Mucosa of gallbladder (tissue), 1 donor: ENCODE measurements at regions not wholly inside any gene's neighbourhood (a gene's known extent, or its start where the extent isn't known, plus 50 kb on each side); places are given as distances from the start of the nearest gene placed in this dataset.
"Not testable (repeated sequence)": the region's sequence is repeated elsewhere in the genome, so short reads cannot be mapped to it uniquely, and the experiment has no call there.

Experiments
- DNase-seq: peaks from one replicate; pipeline ENCODE4 v3.0.0-alpha.2; 2020; ENCODE audit warnings: low spot score
- donor health status: DM: no; HTN: no; CAD: no.

DNA sequence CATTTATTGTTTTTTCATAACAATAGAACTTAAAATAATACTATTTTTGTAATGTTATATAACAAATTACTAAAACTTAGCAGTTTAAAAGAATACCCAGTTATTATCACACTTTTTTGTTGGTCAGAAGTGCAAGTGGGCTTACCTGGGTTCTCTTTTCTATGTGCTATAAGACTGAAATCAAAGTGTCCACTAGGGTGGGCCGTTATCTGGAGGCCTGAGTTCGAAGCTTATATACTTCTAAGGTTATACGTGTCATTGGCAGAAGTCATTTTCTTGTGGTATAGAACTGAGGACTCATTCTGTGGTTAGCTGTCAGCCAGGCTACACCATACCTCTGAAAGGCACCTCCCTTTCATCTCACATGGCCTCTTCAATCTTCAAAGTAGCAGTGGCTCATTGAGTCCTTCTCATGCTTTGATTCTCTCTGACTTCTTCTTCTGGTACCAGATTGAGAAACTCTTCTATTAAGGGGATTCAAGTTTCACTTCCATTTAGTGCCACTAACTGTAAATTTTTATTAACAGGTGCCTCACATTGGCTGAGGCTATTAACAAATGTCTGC, 414.3 kb downstream of the AMY1C start:
- DNase-seq: no peak

DNA sequence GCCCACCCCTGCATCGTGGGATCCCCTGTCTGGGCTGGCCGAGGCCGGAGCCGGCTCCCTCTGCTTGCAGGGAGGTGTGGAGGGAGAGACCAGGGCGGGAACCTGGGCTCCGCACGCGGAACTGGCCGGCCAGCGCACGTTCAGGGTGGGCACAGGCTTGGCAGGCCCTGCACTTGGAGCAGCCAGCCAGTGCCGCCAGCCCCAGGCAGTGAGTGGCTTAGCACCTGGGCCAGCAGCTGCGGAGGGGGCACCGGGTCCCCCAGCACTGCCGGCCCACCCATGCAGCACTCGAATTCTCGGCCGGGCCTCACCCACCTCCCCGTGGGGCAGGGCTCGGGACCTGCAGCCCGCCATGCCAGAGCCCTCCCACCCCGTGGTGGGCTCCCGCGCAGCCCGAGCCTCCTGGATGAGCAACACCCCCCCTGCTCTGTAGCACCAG, 422.6 kb downstream of the AMY1C start:
- DNase-seq: no peak

DNA sequence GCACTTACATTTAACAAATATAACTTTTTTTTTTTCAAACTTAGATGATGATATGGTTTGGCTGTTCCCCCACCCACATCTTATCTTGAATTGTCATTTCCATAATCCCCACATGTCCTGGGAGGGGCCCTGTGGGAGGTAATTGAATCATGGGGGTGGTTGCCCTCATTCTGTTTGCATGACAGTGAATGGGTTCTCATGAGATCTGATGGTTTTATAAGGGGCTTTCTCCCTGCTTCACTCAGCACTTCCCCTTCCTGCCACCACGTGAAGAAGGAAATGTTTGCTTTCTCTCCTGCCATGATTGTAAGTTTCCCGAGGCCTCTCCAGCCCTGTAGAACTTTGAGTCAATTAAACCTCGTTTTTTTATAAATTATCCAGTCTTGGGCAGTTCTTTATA, 432.6 kb downstream of the AMY1C start:
- no peak for DNase-seq

DNA sequence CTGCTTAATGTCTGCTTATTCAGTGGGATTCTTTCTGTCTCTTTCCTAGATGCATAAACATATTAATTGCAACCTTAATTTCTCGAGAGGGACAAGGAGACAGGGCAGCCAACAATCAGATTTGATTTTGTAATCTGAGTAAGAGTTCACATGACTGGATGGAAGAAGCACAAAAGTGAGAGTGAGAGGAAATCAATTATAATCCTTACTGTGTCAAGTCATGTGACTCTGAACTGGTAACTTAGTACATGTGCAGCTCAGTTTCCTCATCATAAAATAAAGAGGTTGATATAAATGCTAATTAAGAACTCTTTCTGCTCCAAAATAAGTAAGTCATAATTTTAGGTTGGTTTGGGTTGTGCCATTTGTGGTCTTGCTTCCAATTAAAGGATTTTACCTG, 439.5 kb downstream of the AMY1C start:
- no peak for DNase-seq

DNA sequence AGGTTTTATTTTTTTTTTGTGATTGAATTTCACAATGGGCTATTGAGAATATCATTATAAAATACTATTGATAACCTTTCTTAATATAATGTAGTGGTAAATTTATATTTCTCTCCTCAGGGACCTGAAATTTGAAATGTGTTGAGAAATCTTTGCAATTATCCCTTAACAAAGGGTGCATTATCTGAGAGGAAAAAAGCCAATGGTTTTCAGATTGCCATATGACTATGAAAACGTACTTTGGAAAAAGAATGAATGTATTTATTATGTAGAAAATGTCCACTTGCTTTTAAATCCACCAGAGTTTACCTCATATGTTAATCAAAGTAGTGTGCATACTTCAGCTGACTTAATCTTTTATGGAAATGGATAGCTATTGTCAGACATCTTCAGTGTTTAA, 441.1 kb downstream of the AMY1C start:
- no peak for DNase-seq

DNA sequence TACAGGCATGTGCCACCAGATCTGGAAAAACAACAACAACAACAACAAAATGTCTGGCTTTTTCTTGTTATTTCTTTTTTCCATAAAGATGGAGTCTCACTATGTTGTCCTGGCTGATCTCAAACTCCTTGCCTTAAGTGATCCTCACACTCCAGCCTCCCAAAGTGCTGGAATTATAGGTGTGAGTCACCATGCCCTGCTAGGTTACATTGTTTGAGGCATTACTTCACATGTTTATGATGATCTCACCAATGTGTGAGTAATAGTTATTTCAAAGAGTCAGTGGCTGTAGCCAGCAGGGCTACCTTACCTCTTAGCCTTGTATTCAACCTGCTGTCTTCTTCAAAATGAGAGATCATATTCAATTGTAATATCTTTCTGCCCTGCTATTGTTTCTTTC, 445.7 kb downstream of the AMY1C start:
- no peak for DNase-seq

DNA sequence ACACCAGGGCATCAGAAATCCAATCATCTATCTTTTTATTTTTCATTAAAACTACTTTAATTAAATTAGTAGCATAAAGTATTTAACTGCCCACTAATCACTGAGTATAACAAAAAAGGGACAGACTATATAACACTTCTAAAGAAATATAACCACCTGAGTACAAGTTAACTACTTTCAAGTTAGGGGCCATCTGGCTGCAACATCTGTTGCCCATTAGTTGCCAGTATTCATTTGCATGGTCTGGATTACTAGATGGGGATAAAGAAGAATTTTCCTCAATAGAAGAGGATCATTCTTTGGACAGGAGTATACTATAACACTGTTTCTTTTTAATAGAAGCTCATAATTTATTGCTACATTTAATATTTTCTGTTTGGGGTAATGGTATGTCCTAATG, 446.4 kb downstream of the AMY1C start:
- no peak for DNase-seq

DNA sequence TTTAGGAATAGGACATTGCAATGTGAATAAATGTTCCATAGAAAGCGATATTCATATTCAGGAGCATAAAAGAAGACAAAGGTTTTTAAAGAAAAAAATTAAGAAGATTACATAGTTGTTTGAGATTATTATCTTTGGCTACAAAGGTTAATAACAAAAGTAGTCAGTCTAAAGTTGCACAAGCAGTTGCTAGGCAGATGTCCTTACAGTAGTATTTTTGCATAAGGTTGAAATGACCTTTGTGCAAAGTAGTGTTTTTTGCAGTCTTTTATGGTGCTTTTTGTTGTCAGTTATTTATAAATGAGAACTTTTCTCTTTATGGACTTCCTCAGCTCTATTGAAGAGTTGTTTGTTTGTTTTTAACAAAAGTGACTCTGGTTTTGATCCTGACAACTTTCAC, 447.8 kb downstream of the AMY1C start:
- no peak for DNase-seq

DNA sequence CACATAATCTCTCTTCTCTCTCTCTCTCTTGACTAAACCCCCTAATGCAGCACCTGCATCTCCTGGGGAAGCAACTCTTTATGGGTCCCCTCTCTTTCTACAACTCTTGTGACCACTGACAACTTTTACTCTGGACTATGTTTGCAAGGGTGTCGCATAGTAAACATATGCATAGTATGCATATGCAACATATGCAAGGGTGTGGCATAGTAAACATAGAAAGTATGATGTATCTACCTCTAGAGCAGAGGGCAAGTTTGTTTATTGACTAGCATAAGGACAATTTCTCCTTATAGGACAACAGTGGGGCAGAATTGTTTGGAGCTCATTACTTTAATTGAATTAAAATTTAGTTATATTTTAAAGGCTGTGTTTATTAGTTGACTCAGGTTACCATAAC, 462.5 kb downstream of the AMY1C start:
- DNase-seq: no peak

DNA sequence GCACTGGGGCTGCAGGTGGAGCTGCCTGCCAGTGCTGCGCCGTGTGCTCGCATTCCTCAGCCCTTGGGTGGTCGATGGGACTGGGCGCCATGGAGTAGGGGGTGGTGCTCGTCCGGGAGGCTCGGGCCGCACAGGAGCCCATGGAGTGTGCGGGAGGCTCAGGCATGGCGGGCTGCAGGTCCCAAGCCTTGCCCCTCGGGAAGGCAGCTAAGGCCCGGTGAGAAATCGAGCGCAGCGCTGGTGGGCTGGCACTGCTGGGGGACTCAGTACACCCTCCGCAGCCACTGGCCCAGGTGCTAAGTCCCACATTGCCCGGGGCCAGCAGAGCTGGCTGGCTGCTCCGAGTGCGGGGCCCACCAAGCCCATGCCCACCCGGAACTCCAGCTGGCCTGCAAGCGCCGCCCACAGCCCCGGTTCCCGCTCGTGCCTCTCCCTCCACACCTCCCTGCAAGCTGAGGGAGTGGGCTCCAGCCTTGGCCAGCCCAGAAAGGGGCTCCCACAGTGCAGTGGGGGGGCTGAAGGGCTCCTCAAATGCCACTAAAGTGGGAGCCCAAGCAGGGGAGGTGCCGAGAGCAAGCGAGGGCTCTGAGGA, 467.8 kb downstream of the AMY1C start:
- DNase-seq: not testable (repeated sequence)

DNA sequence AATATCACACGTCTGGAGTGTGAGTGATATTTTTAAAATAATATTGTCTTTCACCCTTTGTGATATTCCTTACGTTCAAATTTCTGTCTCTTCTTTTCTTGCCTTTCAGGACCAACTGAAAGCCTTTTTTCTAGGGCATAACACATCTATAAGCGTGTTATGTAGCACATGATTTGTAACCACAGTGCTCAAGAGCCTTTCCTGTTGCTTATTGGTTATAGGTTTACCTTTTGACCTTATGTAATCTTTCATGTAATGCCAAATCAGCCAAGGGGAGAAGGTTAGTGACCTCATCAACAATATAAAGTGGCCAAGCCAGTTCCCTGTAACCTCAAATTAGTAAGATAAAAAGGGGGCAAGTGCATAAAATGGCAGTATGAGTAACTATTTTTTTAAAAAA, 480.2 kb downstream of the AMY1C start:
- DNase-seq: no peak

DNA sequence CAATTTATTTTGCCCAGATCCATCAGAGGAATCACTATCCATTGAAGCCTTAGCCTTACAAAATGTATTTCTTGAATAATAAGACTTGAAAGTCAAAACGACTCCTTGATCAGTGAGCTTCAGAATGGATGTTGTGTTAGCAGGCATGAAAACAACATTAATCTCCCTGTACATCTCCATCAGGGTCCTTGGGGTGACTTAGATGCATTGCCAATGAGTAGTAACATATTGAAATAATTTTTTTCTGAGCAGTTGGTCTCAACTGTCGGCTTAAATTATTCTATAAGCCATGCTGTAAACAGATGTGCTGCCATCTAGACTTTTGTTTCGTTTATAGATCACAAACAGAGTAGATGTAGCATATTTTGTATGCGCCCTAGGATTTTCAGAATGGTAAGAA, 482.0 kb downstream of the AMY1C start:
- DNase-seq: no peak

DNA sequence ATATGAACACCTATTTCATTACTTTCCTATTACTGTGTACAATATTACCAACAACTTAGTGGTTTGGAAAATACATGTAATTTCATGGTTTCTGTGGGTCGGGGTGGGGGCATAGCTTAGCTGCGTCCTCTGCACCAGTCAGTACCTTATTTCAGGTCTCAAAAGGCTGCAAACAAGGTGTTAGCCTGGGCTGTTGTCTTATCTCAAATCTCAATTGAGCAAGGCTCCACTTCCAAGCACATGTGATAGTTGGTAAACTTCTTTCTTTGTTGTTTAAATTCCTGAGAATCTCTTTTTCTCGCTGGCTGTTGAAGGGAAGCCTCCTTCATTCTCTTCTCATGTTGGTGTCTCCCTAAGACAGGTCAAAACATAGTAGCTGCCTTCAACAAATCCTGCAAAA, 485.4 kb downstream of the AMY1C start:
- DNase-seq: no peak

DNA sequence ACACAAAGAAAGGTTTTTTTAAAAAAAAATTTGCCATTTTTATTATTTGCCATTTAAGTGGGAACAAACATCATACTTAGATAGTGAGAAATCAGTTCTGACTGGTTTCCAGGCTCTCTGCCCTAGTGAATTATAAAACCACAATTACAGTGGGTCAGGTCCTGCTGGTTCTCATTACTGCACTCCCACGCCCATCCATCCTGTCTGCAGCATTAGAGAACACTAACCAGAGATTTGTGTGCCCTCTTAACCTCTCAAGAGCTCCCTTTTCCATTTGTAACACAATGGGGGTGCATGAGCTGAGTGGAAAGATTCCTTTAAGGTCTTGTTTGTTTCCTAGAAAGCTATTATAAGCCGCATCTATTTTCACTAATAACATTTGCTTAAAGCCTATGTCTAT, 489.3 kb downstream of the AMY1C start:
- DNase-seq: no peak

DNA sequence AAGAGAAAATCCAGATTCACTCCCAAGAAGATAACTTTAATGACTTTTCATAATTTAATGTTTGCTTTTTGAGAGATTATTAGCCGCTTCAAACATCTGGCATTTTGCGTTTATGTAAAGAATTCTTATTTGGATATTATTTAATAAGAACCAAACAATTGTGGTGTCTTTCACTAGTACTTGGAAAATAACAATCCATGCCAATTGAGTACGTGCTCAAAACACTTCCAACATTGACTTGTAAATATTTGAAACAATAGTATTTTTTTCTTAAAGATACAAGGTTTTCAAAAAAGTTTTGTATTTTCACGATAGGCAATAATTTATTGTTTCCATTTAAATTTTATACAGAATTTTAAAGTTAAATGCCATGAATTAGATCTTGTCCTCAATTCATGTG, 498.7 kb downstream of the AMY1C start:
- DNase-seq: no peak

DNA sequence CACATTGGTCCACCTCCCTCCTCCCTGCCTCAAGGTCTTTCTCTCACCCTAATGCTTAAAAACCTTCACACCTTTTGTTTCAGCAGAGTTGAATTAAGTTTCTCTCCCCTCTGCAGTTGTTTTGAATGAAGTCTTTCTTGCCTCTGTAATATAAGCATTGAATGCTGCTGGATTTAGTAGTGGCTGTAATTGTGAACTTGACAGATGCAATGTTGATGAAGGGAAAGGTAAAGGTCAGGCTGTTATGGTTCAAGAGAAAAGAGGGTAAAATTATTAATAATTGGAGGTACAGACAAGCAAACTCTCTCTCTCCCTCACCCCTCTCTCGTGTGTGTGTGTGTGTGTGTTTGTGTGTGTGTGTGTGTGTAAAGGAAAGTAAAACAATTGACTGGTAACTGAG, 509.8 kb downstream of the AMY1C start:
- DNase-seq: no peak

DNA sequence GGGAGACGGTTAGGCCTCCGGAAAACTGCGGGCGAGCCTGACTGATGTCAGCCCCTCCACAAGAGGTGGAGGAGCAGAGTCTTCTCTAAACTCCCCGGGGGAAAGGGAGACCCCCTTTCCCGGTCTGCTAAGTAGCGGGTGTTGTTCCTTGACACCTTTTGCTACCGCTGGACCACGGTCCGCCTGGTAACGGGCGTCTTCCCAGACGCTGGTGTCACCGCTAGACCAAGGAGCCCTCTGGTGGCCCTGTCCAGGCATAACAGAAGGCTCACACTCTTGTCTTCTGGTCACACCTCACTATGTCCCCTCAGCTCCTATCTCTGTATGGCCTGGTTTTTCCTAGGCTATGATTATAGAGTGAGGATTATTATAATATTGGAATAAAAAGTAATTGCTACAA, 513.4 kb downstream of the AMY1C start:
- DNase-seq: not testable (repeated sequence)

DNA sequence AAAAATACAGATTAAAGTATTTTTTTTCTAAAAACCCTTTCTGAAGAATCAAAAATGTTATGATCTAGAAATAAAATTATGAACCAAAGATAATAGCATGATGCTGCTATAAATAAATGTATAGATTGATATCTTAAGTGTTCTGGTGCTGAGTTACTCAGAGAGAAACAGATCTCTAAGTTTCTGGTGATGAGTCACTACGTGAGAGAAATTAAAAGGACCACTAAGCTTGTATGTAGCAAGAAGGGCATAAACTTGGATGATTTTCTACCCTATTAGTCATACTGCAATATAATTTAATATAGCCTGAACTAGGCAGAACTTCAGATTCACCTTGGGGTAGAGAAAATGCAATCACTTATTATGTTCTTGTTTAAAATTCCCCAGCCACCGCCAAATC, 514.8 kb downstream of the AMY1C start:
- no peak for DNase-seq

DNA sequence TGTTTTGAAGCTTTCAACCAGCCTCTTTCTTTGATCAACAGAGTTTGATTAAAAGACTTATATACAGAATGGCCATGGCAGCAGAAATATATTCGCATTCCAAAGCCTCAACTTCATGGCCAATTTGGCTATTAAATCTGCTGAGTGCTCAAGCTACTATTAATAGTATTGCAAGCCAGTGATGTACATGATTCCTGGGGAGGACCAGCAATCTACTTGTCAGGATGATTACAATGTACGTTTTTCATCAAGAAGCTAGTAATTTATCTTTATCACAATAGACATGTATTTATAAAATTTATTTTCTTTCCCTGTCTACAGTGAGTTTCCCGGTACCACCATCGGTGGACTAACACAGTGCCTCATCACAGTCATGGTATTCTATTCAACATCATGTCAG, 515.5 kb downstream of the AMY1C start:
- no peak for DNase-seq

DNA sequence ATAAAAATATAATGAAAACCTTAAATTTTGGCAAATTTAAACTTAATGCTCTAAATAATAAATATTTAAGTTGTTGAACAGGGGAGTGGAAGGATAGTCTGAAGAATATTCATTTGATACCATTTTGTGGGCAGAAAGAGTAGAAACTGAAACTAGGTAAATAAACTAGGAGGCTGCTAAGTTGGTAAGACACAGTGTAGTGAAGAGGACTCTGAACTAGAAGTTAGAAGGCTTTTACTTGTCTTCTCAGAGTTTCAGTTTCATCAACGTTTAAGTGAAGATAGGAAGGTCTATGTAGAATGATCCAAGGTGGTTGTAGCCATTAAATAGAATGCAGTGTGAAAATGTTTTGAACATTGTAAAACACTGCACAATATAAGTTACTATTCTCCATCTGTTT, 516.9 kb downstream of the AMY1C start:
- no peak for DNase-seq

DNA sequence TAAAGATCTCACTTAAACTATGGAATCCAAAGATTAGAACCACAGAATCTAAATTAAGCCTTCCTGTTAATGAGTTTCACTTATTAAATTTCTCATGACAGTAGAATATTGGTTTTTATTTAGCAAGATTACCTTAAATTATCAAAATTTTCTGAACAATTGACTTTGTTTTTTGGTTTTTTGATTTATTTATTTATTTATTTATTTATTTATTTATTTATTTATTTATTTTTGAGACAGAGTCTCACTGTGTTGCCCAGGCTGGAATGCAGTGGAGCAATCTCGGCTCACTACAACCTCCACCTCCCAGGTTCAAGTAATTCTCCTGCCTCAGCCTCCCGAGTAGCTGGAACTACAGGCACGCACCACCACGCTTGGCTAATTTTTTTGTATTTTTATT, 538.6 kb downstream of the AMY1C start:
- DNase-seq: not testable (repeated sequence)

DNA sequence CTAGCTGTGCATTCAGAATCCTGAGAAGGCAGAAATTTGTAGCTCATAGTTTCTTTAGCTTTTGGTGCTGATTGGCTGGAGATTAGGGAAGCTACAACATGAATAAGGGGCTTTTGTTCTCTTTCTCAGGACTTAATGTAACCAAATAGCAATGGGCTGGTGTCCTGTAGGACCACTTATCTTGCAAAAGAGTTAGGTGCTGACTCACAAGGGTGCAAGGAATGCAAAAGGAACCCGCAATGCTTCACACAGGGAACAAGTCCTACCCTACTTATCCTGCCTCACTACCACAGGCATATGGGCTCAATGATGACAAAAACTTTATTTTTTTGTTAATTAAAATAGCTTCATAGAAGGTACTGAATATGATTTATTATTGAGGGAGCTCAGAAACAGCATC, 541.5 kb downstream of the AMY1C start:
- no peak for DNase-seq

DNA sequence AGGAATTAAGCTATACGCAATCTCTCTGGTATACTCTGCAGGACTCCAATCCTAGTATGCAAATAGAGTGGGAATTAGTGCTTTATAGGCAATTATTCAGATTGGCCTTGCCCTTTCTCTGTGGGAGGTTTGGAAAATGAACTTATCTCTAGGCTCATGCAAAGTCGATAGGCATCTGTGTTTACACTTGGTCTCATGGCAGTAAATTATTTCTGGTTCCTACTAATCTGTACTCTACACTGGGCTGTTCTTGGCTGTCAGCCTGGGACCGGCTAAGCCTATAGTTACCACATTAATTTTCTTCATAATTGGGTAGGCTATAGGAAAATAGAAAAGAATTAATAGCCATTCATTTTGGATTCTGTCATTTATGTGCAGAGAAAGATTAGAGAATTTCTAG, 544.6 kb downstream of the AMY1C start:
- no peak for DNase-seq

DNA sequence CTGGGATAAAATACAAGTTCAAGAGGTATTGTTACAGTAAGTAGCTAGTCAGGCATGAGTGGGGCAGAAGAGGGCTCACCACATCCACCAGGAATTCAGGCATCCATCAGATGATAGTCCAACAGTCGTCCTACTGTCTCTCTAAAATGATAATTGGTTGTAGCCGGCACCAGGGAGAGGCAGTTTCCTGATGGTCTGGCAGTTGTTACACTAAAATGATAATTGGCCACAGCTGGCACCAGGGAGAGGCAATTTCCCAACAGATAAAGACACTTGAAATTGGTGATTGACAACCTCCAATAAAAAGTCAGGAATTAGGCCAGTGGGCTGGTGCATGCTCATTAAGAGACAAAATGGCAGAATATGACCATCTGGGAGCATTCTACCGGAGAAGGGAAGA, 545.8 kb downstream of the AMY1C start:
- no peak for DNase-seq
